ENCODE measurements at regions not wholly inside any gene's neighbourhood (a gene's known extent, or its start where the extent isn't known, plus 50 kb on each side); places are given as distances from the start of the nearest gene placed in this dataset.
A peak's percentile ranks its signal among the peaks of the same experiment; 100 is the strongest.

GRCh38 chr4:38600575-38600974 lies 63.4 kb upstream of the KLF3 start:
- no peak overlapping the region for H3K4me3 ChIP-seq
- no peaks in the 10 kb centered on the region for H3K36me3 ChIP-seq
- H3K27me3 ChIP-seq = no peaks in the 10 kb centered on the region
- intact Hi-C loops (cut with DNase I) = no loop called here
- H3K4me1 ChIP-seq = peaks cover under 1 to 14% (median under 1%) of the 10 kb centered on the region in 3 donors
- no peaks in the 10 kb centered on the region for H3K9me3 ChIP-seq
- TF ChIP-seq POLR2A (IDR thresholded peaks at IDR 0.05) (no peak), CTCF (IDR thresholded peaks at IDR 0.05) (no peak)
- 83 to 90% methylated on average over 4 of the region's 4 CpGs for WGBS, 2 donors
- no peak for DNase-seq
- H3K27ac ChIP-seq = no peak overlapping the region

- H3K36me3 ChIP-seq = no peaks in the 10 kb centered on the region
- no peaks in the 10 kb centered on the region for H3K27me3 ChIP-seq
- no peak for TF ChIP-seq POLR2A (IDR thresholded peaks at IDR 0.05)
- TF ChIP-seq CTCF (IDR thresholded peaks at IDR 0.05) = no peak
- no peak for DNase-seq
- intact Hi-C loops (cut with DNase I) = no loop called here
- no peaks in the 10 kb centered on the region for H3K9me3 ChIP-seq
- no peak overlapping the region for H3K27ac ChIP-seq
- H3K4me3 ChIP-seq = no peak overlapping the region
- WGBS, 2 donors = 50 to 56% methylated on average over 6 of the region's 6 CpGs
- peaks cover 6 to 22% (median 9%) of the 10 kb centered on the region in 3 donors for H3K4me1 ChIP-seq
These were observed 62.6 kb upstream of the KLF3 start for GRCh38 chr4:38601244-38601915.

GRCh38 chr4:38601916-38602291 lies 62.1 kb upstream of the KLF3 start:
- WGBS, 2 donors = 52 to 91% methylated on average over 3 of the region's 3 CpGs
- H3K36me3 ChIP-seq = no peaks in the 10 kb centered on the region
- H3K4me1 ChIP-seq = peaks cover 6 to 26% (median 9%) of the 10 kb centered on the region in 3 donors
- H3K9me3 ChIP-seq = no peaks in the 10 kb centered on the region
- H3K27ac ChIP-seq = no peak overlapping the region
- TF ChIP-seq POLR2A (IDR thresholded peaks at IDR 0.05) = no peak
- TF ChIP-seq CTCF (IDR thresholded peaks at IDR 0.05) = no peak
- no peak overlapping the region for H3K4me3 ChIP-seq
- no peak for DNase-seq
- H3K27me3 ChIP-seq = no peaks in the 10 kb centered on the region
- intact Hi-C loops (cut with DNase I) = no loop called here

- no peak for DNase-seq
- H3K4me3 ChIP-seq = no peak overlapping the region
- H3K9me3 ChIP-seq = no peaks in the 10 kb centered on the region
- H3K27ac ChIP-seq = no peak overlapping the region
- intact Hi-C loops (cut with DNase I) = no loop called here
- 85 to 88% methylated on average over 6 of the region's 6 CpGs for WGBS, 2 donors
- H3K27me3 ChIP-seq = no peaks in the 10 kb centered on the region
- H3K36me3 ChIP-seq = no peaks in the 10 kb centered on the region
- H3K4me1 ChIP-seq = peaks cover 6 to 26% (median 9%) of the 10 kb centered on the region in 3 donors
- TF ChIP-seq POLR2A (IDR thresholded peaks at IDR 0.05) (no peak), CTCF (IDR thresholded peaks at IDR 0.05) (no peak)
These were observed 60.3 kb upstream of the KLF3 start for GRCh38 chr4:38603652-38604051.

GRCh38 chr4:38605181-38605752 lies 58.7 kb upstream of the KLF3 start:
- intact Hi-C loops (cut with DNase I) = no loop called here
- H3K36me3 ChIP-seq = no peaks in the 10 kb centered on the region
- H3K4me3 ChIP-seq = no peak overlapping the region
- no peak for TF ChIP-seq CTCF (IDR thresholded peaks at IDR 0.05)
- TF ChIP-seq POLR2A (IDR thresholded peaks at IDR 0.05) = no peak
- no peaks in the 10 kb centered on the region for H3K27me3 ChIP-seq
- peaks cover 6 to 39% (median 9%) of the 10 kb centered on the region in 3 donors for H3K4me1 ChIP-seq
- DNase-seq = no peak
- peak overlapping the region in 1 of 4 donors; percentile 23 for H3K27ac ChIP-seq
- no peaks in the 10 kb centered on the region for H3K9me3 ChIP-seq
- WGBS, 2 donors = 64% methylated on average over 6 of the region's 6 CpGs
